Prostate gland (tissue), 2 donors: ENCODE measurements at regions not wholly inside any gene's neighbourhood (a gene's known extent, or its start where the extent isn't known, plus 50 kb on each side); places are given as distances from the start of the nearest gene placed in this dataset.

Experiments used
- POLR2A ChIP-seq: fragments of 450-650 bp; IDR thresholded peaks from one replicate; pipeline ENCODE4 v1.6.1; 2016; ENCODE audit warnings: antibody characterized with exemption, mild to moderate bottlenecking
- POLR2AphosphoS5 ChIP-seq: sonication (generic); formaldehyde crosslinking; IDR thresholded peaks from one replicate; pipeline ENCODE4 v1.6.1; 2017; ENCODE audit warnings: antibody characterized with exemption
- TF ChIP-seq, protein P1 (sequence below), 4 experiments: fragments of 200-600 bp in 2 of 4; fragments of 450-650 bp in 2 of 4; sonication (generic) in 2 of 4; IDR thresholded peaks; 1 replicate in 3 of 4; 2 replicates in 1 of 4; pipeline ENCODE4 v1.5.1; 2016 to 2019; ENCODE audit warnings: antibody characterized with exemption in 4 of 4, mild to moderate bottlenecking in 2 of 4, moderate library complexity in 2 of 4

DNA sequence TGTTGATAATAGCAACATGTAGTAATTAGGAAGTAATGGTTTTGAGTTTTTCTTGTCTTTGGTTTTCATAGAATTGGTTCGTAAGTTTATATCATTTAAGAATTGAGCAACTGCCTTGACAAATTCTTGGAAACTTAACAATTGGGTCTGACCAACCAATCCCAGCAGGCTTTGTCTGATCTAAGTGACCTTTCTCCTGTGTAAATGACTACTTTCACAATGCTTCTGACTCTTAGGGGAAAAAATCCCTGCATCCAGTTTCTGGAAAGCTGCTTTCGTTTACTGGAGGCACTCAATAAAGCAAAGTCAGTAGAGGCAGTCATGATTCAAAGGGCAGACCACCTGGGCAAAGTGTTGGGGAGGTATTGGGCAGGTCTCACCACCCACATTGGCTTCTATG is 303.6 kb upstream of the FAM78B start:
- TF ChIP-seq POLR2A (no peak), POLR2AphosphoS5 (no peak)
- TF ChIP-seq, protein P1, sequence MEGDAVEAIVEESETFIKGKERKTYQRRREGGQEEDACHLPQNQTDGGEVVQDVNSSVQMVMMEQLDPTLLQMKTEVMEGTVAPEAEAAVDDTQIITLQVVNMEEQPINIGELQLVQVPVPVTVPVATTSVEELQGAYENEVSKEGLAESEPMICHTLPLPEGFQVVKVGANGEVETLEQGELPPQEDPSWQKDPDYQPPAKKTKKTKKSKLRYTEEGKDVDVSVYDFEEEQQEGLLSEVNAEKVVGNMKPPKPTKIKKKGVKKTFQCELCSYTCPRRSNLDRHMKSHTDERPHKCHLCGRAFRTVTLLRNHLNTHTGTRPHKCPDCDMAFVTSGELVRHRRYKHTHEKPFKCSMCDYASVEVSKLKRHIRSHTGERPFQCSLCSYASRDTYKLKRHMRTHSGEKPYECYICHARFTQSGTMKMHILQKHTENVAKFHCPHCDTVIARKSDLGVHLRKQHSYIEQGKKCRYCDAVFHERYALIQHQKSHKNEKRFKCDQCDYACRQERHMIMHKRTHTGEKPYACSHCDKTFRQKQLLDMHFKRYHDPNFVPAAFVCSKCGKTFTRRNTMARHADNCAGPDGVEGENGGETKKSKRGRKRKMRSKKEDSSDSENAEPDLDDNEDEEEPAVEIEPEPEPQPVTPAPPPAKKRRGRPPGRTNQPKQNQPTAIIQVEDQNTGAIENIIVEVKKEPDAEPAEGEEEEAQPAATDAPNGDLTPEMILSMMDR (IDR thresholded peaks at IDR 0.05), result no peak
